Activated gamma-delta T cell treated with Interleukin-2 at 50 U/mL for 16 hours (primary cell): ENCODE measurements at regions not wholly inside any gene's neighbourhood (a gene's known extent, or its start where the extent isn't known, plus 50 kb on each side); places are given as distances from the start of the nearest gene placed in this dataset.

Source experiments
- DNase-seq: peaks from one replicate; pipeline ENCODE4 v3.0.0-alpha.2; 2020

DNA sequence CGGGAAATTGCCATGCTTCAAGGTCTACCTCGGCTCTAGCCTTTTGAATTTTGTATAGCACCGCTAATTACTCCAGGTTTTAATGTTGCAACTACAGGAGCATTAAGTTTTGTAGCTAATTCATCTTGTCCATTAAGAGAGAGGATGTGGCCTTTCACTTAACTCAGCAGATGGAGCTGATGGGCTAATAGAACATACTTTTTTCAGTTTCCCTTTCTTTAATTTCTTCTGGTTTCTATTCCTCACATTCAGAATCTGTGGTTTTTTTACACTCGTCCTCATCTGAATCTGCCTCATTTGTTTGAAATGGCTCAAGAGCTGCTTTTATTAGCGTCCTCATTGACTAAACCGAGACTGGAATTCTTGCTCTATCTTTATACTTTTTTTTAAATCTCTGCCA is 2085.7 kb upstream of the C9orf72 start:
- DNase-seq: no peak

DNA sequence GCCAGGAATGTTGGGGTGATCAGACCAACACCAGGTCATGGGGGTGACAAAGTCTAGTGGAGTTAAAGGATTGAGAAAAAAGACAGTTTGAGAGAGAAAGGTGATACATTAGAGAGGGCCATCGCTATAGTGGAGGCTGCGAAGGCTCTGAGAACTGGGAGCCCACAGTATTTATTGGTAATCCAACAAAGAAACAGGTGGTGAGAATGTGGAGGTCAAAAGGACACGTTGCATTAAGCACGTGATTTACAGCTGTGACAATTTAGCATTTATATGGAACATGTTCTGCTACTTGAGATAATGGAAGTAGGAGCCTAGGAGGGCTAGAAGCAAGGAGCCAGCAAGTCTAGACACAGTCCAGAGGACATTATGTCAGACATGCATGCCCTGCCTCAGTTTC is 2086.5 kb upstream of the C9orf72 start:
- DNase-seq: no peak

DNA sequence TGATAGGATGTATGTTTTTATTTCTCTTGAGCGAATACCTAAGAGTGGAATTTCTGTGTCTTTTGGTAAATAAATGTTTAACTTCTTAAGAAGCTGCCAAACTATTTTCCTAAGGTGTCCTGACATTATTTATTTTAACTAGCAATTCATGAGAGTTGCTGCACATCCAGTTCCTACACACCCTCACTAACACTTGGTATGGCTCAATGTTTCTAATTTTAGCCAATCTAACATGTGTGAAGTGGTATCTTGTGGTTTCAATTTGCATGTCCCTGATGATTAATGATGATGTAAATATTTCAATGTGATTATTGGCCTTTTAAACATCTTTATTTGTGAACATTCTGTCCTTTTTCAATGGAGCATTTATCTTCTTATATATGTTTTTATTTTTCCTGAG is 2095.5 kb upstream of the C9orf72 start:
- DNase-seq: no peak

DNA sequence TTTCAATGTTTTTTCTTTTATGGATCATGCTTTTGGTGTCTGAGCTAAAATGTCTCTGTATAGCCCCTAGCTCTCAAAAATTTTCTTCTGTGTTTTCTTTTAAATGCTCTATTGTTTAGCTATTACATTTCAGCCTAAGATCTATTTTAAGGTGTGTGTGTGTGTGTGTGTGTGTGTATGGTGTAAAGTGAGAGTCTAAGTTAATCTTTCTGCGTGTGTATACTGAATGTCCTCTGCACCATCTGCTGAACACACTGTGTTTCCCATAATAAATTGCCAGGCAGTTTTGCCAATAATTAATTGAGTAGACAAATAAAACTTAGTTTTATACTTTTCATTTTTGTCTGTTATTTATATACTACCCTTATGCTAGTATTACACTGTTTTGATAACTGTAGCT is 2096.3 kb upstream of the C9orf72 start:
- no peak for DNase-seq

DNA sequence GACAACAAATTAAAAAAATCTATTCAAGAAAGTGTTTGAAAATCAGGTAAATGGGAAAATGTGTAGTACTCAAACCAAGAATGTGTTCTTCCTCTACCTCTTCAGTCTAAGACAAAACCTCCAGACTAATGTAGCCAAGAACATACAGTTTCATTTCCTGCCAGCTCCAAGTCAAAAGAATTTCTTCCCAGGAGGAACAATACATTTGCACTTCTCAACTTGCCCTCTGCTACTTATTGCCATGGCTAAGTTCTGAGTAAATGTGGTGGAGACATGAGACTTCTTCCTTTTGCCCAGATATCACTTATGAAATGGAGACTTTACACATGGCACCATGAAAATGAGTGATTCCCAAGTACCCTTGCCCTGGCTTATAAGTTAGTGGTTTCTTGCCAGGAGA is 2112.2 kb upstream of the C9orf72 start:
- no peak for DNase-seq

DNA sequence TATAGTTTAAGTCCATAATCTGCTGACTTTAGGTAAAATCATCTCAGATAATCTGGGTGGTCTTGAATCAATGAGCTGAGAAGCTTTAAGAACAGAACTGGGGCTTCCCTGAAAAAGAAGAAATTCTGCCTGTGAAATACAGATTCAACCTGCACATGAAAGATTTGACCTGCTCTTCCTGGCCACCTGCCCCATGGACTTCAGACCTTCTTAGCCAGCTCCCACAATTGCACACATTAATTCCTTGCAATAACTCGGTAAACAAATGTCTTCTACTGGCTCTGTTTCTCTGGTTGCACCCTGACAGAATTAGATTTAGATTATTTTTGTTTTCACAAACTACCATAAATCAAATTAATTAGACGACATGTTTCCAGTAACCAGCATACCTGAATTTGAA is 2117.9 kb upstream of the C9orf72 start:
- no peak for DNase-seq

DNA sequence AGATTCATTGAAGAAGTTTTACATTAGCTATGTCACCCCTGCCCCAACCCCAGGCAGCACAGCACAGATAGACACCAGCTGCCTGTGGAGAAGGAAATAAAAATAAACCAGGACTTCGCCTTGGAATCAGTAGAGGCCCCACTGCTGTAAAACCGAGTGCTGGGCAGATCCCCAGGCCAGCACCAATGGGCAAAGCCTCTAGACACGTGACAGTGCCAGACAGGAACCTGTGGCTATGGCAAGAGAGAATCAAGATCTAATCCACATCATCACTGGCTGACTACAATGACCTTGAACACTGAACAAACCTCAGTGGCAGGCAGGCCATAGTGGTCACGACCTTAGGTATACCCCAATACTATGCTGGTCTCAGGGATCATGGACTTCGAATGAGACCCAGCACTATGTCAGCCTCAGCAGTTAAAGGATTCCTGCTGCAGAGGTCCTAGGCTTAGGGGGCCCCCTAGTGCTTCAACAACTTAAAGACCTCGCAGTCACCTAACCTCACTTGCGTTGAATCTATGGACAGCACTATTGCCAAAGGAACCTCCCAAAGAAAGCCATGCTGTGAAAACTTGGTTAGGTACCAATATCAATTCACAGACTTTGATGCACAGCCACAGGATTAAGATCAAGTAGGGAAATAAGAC is 2118.6 kb upstream of the C9orf72 start:
- no peak for DNase-seq

DNA sequence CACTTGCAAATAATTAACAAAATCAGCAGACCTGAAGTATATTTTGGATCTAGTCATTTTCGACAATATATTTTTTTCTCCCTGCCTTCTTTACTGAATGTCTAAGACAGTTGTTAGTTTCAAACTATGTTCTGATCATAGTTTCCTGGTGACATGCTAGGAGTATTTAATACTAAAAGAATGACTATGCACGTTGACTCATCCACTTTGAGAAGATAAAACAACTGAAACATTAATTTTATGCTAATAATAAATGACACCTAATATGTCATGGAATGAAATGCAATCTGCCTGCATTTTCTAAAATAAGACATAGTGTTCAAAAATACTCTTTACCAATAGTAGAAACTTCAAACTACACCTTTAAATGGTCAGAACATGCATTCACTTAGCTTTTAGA is 2123.7 kb upstream of the C9orf72 start:
- no peak for DNase-seq

DNA sequence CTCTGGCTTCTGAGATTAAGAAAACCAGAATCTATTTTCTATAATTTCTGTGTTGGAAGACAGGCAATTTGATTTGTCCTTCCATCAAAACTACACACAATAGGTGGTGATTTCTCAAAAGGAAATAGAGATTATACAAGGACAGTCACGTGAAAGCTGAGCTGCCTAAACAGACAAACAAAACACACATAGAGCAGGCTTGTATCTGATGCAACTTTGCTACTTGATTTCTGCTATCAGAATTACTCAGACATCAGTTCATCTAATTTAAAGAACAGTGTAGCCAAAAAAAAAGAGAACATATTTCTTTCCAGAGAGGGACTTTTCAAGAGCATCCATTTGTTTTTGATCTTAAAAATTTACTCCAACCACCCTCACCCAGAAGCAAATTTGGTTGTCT is 2128.3 kb upstream of the C9orf72 start:
- no peak for DNase-seq

DNA sequence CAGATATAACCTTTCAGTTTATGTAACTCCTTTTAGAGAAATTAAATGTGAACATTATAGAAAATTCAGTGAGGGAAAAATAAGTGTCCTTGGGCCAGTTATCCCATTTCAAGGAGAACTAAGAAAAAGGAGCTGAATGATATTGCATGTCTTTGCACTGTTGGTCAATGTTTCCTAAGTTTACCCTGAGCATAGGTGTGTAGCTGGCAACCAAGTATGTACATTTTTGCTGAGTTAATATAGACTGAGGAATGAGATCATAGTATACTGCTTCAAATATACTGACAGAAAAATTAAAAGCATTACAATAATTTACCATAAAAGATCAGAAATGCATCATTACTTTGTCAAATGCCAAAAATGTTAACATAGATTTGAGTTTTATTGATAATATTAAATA is 2128.7 kb upstream of the C9orf72 start:
- DNase-seq: no peak

DNA sequence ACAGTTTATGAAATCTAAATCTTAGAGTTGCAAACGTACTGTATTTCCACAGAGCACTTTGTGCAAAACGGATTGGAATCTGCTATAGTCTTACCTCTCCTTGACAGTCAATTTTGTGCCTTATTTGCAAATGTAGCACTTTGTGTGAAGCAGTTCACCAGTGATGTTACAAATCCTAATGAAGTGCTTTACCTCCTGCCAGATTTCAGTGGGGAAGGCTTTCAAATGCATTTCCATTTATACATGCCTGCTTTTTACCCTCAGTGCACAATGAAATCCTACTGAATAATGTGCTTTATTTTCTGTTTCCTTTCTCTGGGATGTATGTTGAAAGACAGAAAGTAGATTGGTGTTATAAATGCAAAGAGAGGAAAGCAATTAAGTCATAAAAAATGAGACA is 2141.6 kb upstream of the C9orf72 start:
- no peak for DNase-seq

DNA sequence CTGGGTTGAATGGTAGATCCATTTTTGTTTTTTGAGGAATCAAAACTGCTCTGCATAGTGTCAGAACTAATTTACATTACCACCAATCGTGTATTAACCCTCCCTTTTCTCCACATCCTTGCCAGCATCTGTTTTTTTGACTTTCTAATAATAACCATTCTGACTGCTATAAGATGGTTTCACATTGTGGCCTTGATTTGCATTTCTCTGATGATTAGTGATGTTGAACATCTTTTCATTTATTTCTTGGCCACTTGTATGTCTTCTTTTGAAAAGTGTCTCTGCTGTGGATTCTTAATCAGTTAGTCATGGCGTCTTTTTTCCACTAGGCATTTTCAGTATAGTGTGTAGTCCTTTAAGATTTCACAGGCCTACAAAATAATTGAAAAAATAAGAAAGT is 2144.3 kb upstream of the C9orf72 start:
- no peak for DNase-seq

DNA sequence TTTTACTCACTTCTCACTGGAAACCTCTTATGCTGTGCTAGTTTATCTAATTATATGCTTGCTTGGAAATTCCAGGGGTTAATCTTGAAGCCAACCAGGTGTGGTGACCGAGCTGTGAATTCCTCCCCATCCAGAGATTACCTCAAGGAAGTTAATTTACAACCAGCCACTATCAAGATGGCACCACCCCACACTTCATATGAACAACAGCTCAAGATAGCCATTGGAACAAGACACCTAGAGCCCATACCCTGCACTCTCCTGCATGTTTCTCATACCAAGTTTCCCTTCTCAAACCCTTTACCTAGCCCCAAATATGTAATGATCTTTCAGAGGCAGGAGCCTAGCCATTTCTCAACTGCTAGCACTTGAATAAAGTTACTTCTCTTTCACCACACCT is 2156.9 kb upstream of the C9orf72 start:
- DNase-seq: no peak

DNA sequence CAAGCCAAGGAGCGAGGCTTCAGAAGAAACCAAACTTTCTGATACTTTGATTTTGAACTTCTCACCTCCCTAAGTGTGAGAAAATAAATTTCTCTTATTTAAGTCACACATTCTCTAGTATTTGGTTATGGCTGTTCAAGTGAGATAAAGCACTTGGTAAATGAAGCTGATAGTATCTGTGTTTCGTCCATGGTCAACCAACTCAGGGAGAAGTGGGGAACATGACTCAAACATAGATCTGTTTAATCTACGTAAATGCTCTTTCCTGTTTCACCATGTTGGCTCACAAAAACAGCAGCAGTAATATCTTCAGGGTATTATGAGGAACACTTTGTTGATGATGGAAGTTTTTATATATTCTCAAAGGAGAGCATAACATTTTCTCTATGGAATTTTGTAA is 2167.2 kb upstream of the C9orf72 start:
- no peak for DNase-seq

DNA sequence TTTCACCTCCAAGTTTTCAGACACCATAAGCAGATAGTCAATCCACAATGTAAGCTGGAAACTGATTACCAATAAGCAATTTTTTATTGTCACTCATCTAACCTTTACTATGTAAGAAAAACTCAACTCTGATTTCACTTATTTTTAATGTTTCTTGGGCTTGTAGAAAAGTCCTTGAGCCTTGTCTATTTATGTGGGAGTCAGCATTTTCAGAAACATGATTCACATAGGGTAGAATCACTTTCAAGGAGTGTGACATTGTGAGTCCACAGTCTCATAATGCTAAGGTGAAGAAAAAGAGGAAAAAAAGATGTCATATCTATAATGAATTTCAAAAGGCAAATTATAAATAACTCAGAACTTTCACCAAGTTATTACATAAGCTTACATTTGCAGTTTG is 2167.9 kb upstream of the C9orf72 start:
- DNase-seq: no peak

DNA sequence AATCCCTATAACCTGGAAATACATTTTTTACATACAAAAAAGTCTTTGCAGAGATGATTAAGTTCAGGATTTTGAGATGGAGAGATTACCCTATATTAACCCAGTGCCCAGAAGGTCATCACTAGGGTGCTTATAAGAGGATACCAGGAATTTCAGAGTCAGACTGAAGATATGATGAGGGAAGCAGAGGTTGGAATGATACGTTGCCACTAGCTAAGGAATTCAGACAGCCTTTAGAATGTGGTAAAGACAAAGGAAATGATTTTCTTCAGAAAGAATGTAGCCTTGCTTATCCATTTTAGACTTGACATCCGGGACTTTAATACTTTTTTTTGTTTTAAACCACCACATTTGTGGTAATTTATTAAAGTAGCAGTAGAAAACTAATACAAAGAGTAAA is 2176.8 kb upstream of the C9orf72 start:
- no peak for DNase-seq

DNA sequence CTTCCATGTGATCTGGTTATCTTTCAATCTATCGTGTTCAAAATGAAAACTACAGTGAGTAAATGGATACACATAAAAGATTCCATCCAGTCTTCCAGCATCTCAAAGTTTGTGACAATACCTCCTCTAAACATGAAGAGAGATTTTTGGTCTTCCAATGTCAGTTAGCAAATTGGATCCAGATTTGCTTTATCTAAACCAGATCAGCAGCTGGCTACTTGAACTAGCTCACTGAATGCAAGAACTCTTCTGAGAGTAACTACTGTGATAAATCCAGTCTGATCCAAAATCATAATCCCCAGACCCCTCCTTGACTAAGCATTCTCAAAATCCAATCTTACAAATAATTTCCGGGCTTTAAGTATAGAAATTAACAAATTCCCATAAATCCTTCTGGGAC is 2177.9 kb upstream of the C9orf72 start:
- DNase-seq: no peak

DNA sequence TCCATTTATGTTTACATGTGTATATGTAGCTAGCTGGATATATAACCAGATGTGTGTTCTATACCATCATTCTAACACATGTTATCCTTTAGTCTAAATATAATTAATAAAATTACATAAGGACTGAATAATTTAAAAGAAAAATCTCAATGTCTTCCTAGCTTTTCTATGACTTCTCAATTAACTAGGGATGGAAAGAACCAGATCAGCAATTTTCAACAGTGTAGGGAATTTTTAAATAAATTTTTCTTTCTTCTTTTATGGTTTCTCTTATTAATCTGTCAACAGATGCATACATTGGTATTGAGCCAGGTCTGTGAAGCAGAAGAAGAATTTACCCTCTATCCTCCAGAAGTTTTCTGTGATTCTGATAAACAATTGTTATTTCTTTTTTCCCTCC is 2180.4 kb upstream of the C9orf72 start:
- no peak for DNase-seq

DNA sequence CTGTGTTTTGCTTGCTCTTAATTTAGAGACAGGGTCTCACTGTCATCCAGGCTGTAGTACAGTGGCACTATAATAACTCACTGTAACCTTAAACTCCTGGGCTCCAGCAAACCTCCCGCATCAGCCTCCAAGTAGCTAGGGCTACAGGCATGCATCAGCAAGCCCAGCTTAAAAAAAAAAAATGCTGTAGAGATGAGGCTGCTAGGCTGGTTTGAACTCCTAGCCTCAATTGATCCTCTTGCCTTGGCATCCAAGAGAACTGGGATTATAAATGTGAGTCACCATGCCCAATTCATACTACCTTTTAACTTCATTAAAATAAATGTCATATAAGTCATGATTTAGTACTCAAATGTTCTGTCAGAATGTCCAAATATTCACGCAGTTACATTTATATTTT is 2195.7 kb upstream of the C9orf72 start:
- no peak for DNase-seq

DNA sequence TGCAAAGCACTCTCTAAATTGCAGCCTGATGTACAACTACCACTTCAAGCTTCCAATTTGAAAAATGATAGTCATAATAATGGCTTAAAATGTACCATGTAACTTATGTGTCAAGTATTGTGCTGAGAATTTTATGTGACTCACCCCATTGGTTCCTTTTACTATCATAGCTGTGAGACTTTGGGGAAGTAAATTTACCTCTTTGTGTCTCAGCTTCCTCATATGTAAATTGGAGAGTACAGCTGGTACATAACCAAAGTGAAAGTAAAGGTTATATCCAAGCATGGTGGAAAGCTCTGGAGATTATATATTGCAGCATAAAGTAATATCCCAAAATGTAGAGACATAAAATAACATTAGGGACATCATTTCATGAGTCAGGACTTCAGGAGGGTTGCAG is 2200.4 kb upstream of the C9orf72 start:
- DNase-seq: no peak

DNA sequence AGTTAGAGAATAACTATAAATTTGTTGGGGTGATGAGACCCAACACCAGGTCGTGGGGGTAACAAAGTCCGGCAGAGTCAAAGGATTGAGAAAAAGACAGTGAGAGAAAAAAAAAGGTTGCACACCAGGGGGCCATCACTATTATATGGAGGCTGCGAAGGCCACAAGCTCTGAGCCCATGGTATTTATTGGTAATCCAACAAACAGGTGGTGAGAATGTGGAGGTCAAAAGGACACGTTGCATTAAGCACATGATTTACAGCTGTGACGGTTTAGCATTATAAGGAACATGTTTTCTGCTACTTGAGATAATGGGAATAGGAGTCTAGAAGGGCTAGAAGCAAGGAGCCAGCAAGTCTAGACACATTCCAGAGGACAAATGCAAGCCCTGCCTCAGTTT is 2202.2 kb upstream of the C9orf72 start:
- no peak for DNase-seq

DNA sequence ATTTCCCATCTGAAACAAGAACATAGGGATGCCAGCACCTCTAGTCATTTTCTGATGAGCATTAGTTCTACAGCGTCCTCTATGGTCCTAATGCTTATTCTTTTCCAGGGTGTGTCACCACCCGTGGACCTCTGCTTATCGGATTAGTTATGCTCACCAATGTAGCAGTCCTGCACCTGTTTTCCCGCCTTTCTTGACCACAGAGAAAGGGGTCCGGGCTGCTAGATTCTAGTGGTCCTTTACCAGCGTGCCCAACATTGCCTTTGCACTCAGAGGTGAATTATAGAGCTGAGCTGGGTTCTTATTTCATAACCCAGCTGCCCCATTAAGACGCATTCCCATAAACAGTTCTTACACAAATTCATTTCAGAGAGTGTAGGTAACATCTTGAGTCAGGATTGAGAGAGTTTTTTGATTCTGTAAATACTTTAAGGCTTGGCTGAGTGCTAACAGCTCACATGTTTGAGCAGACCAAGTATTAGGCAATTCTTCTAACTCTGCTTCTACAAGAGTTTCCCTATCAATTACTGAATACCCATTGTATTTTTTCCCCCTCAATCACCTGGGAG is 2205.1 kb upstream of the C9orf72 start:
- DNase-seq: no peak

DNA sequence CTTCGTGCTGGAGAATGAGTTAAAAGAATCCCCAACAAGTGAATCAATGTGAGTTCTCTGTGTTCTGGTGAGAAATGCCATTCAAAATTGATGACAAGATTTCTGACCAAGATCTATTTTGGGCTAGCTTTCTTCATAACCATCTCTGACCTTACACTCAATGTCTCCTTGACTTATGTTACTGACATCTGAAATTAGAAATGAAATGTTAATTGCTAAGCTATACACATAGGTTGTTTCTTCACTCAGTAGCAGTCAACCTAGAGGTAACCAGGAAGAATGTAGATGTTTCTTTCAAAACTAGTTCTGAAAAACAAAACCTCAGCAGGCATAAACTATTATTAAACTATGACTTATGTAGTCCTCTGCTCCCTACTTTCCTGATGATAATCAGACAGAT is 2220.7 kb upstream of the C9orf72 start:
- no peak for DNase-seq

DNA sequence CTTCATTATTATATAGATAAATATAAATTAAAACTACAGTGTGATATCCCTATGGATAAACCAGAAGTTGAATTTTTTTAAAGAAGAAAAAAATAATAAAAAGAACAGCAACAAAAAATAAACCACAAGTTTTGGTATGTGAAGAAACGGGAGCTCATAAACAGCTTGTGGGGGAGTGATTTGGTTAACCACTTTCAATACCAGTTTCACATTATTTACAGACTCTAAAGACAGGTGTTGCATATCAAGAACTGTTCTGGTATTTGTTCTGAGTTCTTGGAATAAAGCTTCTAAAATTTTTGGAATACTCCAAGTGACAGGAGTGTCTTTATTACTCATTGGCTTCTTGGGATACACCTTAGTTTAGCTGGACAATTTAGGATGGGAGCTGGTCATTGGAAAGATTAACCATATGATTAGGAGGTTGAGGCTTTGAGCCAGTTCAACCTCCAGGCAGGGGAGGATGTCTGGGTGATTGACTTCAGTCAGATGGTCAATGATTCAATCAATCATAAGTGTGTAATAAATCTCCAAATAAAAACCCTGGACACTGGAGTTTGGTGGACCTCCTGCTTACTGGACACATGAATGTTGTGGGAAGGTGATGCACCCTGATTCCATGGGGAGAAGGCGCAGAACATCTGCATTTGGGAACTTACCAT is 2223.1 kb upstream of the C9orf72 start:
- no peak for DNase-seq

DNA sequence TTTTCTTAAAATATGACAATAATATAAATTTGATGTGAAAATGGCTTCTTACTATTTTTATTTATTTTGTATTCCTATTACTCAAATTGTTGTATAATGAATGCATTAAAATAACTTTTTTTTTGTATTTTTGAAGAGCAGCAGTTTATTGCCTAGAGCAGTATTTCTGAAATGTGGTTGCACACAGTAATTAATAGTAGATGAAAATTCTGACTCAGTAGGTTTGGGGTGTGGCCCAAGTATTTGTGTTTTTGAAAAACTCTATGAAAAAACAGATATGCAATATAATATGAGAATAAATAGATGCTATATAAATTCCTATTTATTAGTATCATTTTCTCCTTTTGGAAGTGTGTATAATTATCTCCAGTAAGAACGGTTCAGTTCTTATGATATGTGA is 2225.3 kb upstream of the C9orf72 start:
- DNase-seq: no peak
